ENCODE measurements at regions not wholly inside any gene's neighbourhood (a gene's known extent, or its start where the extent isn't known, plus 50 kb on each side); places are given as distances from the start of the nearest gene placed in this dataset.
"Not testable (repeated sequence)": the region's sequence is repeated elsewhere in the genome, so short reads cannot be mapped to it uniquely, and the experiment has no call there.

GRCh38 chr7:39758234-39758970, 135.0 kb downstream of the RALA start:
- no peak for DNase-seq

DNA sequence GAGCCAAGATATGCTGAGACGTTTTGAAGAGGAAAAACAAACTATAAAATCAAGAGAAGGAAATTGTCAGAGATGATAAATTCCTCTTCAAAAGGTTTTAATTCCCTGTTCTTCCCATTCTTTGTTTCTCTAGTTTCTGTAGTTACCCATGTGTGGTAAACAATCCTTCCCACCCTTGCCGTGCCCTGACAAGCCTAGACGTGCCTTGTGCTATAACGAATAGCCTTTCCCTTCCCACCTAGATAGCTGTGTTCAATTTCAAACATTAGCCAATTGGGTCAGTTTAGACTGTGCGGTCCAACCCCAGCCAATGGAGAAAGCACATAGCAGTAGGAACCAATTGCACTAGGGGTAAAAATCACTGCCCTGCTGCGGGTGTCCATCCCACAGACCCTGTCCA, 138.1 kb downstream of the RALA start:
- no peak for DNase-seq

GRCh38 chr7:39762466-39762865, 139.1 kb downstream of the RALA start:
- not testable (repeated sequence) for DNase-seq

DNA sequence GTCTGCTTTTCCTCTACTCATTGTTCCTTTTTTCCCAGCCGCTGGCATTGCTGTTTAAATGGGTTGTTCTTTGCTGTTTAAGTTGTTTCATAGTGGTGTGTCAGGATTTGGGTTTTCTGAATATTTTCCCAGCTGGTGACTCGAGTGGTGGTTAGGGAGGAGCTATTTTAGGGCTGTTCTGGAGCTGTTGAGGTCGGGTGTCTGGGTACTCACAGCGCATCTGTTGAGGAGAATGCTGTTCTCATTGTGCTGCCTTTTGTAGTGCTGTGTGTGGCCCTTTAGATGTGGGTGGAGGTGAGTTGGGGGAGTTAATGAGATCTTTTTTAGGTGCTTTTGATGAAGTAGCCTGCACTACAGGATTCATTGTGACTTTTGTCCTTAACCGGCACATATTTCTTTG, 139.5 kb downstream of the RALA start:
- DNase-seq = peak in 1 of 58 donors; percentile 37

GRCh38 chr7:39765833-39766232, 142.5 kb downstream of the RALA start:
- not testable (repeated sequence) for DNase-seq

DNA sequence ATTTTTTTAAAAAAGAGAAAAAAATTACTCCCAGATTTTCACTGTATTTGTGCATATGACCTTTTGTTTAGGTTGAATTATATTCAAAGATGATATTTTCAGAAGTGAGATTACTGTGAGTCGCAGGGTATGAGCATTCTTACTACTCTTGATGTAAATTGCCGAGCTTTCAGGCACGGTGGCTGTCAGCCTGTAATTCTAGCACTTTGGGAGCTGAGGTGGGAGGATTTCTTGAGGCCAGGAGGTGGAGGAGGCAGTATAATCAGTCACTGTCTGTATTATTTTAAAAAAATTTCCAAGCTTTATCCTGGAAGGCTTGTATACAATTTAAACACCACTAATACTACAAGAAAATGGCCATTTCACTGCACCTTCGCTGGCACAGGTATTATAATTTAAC, 145.1 kb downstream of the RALA start:
- not testable (repeated sequence) for DNase-seq

DNA sequence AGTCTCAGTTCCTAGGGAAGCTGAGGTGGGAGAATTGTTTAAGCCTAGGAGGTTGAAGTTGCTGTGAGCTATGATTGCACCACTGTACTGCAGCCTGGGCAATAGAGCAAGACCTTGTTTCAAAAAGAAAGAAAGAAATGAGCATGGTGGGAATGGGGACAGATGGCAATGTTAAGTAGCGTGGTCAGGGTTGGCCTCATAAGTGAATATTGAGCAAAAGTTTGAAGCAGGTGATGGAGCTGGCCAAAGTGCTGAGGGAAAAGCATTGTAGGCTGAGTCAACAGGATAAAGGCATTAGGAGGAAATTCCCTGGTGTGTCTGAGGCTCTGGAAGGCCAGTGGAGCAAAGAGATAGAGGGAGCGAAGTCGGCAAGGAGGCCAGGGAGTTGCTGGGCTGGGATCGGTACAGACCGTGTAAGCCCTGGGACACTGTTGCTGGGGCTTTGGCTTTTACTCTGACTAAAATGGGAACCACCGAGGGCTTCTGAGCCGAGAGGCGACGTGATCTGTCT, 151.0 kb downstream of the RALA start:
- not testable (repeated sequence) for DNase-seq

DNA sequence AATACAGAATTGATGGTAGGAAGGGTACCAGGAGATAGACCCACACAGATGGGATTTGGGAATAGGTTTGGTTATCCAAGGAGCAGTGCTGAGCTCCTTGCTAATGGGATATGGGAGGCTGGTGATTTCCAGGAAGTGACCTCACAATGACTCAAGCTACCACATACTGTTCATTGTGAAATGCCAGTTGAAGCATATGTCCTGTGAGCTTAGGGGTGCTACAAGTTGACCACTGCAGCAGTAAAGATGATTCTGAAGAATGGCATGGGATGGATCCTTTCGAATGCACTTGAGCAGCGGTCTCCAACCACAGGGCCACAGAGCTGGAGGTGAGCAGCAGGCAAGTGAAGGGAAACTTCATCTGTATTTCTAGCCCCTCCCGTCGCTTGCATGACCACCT, 158.2 kb downstream of the RALA start:
- DNase-seq = not testable (repeated sequence)

DNA sequence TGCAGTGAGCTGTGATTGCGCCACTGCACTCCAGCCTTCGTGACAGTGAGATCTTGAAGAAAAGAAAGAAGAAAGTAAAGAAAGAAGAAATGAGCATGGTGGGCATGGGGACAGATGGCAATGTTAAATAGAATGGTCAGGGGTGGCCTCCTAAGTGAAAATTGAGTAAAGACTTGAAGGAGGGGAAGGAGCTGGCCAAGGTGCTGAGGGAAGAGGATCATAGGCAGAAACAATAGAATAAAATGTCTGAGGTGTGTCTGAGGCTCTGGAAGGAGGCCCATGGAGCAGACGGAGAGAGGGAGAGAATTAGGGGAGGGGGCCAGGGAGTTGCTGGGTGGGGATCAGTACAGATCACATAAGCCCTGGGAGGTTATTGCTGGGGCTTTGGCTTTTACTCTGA, 163.1 kb downstream of the RALA start:
- not testable (repeated sequence) for DNase-seq

GRCh38 chr7:39791035-39791434, 159.0 kb upstream of the CDK13 start:
- DNase-seq = not testable (repeated sequence)

DNA sequence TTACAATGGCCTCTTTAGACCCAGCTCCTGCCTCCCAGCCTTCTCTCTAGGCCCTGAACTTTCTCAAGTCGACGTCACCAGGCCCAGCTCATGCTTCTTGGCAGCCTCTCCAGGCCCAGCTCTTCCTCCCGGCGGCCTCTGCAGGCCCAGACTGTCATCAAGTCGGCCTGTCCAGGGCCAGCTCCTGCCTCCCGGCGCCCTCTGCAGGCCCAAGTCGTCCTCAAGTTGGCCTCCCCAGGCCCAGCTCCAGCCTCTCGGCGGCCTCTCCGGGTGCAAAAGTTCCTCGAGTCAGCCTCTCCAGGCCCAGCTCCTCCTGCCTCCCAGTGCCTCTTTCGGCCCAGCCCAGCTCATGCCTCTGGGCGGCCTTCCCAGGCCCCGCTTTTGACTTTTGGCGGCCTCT, 158.1 kb upstream of the CDK13 start:
- not testable (repeated sequence) for DNase-seq

GRCh38 chr7:39793026-39793425, 157.0 kb upstream of the CDK13 start:
- not testable (repeated sequence) for DNase-seq

DNA sequence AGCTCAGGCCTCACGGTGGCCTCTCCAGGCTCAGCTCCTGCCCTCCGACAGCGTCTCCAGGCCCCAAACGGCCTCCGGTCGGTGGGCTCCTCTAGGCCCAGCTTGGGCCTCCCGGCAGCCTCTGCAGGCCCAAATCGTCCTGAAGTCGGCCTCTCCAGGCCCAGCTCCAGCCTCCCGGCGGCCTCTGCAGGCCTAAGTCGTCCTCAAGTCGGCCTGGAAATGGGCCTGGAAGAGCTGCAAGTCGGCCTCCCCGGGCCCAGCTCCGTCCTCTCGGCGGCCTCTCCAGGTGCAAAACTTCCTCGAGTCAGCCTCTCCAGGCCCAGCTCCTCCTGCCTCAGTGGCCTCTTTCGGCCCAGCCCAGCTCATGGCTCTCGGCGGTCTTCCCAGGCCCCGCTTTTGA, 156.2 kb upstream of the CDK13 start:
- DNase-seq = not testable (repeated sequence)

DNA sequence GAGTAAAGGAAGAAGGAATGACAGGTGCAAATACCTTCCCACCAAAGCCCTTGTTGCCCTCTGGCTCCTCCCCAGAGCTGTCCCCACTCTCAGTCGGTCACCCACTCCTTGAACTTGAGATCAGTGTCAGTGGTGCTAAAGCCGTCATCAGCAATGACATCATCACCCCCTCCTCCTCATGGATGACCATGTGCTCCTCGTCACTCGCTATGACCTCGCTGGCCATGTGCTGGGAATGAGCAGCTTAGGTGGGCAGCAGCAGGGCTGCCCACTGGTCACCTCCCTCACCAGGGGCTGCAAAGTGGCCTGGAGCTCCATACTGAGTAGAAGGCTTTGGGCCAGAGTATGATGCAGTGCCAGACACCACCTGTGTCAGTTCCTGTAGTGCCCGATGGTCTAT, 153.1 kb upstream of the CDK13 start:
- not testable (repeated sequence) for DNase-seq

GRCh38 chr7:39798077-39798476, 152.0 kb upstream of the CDK13 start:
- DNase-seq = not testable (repeated sequence)

GRCh38 chr7:39808796-39809481, 141.1 kb upstream of the CDK13 start:
- DNase-seq = no peak

DNA sequence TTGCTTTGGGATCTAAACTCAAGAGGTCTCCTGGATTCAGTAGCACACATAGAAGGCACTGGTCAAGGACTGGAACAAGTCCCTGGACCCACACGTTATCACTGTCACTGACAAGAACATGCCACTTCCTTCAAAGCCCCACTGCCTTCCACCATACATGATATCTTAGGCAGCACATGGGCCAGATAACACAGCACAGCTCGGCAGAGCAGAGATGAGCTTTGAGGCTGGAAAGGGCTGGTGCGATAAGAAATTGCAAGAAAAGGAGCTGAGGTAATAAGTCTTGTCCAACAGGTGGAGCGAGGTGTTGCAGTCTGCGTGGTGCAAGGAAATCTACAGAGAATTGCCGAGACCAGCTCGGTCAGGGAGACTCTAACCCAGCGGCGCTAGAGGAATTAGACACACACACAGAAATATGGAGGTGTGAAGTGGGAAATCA, 139.8 kb upstream of the CDK13 start:
- no peak for DNase-seq

DNA sequence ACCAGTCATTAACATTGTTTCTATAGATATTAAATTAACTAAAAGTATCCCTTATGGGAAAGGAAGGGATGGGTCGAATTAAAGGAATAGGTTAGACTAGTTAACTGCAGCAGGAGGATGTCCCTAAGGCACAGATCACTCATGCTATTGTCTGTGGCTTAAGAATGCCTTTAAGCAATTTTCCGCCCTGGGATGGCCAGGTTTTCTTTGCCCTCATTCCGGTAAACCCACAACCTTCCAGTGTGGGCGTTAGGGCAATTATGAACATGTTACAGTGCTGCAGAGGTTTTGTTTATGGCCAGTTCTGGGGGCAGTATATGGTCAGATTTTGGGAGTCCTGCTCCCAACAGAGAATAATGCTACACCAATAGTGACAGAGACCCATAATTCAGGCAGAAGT, 139.3 kb upstream of the CDK13 start:
- no peak for DNase-seq

GRCh38 chr7:39811161-39811614, 138.9 kb upstream of the CDK13 start:
- DNase-seq = no peak

DNA sequence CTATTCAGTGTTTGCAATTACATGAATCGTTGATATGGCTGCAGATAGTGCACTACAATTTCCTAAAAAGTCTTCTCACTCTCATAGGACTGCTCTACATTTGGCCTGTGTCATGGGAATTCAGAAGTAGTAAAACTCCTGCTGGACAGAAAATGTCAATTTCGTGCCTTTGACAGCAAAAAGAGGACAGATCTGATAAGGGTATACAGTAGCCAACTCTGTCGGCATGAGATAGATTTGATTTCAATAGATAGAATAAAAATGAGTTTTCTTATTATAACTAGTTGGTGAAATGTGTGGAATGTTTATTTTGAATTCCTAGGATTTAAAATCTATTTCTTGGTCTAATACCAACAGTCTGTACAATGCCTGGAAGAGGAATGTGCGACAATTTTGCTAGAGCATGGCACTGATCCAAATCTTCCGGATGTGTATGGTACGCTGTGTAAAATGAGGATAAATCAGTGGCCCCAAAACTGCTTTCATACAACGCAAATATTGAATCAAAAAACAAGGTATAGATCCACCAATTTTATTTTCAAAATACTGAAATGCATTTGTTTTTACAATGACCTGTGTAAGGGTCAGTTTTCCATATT, 133.5 kb upstream of the CDK13 start:
- no peak for DNase-seq

GRCh38 chr7:39819514-39819913, 130.5 kb upstream of the CDK13 start:
- no peak for DNase-seq

Data from anterior cingulate cortex (tissue), 58 donors.